HG02759 (cell line): ENCODE measurements at regions not wholly inside any gene's neighbourhood (a gene's known extent, or its start where the extent isn't known, plus 50 kb on each side); places are given as distances from the start of the nearest gene placed in this dataset.

Experiments used
- ATAC-seq: cut with Tn5 transposase; IDR thresholded peaks from one replicate; pipeline ENCODE4 v1.9.1; 2021; ENCODE audit warnings: mild to moderate bottlenecking, moderate library complexity; ENCODE audit not compliant: unreplicated experiment

DNA sequence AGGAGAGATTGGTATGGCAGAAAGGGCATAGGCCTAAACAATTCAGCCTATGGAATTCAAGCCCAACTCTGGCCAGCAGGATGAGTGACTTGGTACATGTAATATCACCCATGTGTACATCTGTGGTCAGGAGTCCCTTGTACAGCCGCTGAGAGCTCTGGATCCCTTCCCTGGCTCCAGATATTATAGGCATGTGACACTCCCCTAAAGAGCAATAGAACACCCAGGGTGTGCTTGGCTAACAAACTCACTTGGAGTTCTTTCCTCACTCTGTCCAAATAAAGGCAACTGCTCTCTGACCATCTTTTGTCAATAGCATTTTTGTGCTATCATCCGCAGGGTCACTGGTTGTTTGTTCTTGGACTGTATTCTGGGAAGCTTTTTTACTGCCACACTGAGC is 197.4 kb upstream of the NCKAP5 start:
- no peak for ATAC-seq

DNA sequence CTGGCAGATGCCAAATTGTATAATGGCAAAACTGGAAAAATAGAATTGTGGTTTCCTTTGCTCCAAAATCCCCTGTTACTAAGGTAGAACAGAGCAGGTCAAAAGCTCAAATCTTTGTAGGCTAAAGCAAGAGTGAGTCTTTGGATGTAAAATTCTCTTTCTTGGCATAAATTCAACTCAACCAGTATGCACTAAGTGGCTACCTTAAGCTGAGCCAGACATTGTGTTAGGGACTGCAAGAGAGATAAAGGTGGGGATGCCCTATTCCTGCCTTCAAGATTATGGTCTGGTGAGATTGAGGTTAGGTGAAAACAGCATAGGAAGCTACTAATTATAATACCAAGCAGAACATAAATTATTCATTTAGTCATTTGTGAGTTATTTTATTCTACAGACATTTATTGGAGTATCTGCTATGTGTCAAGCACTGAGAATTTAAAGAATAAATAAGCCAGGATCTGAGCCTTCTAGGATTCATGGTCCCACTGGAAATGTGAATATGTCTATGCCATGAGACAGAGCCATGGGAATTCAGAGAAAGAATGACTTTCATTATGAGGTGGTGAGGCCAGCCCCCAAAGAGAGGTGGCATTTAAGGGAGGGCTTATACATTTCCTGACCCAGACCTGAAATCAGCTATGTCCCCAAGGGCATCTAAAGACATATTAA is 198.0 kb upstream of the NCKAP5 start:
- ATAC-seq: no peak

DNA sequence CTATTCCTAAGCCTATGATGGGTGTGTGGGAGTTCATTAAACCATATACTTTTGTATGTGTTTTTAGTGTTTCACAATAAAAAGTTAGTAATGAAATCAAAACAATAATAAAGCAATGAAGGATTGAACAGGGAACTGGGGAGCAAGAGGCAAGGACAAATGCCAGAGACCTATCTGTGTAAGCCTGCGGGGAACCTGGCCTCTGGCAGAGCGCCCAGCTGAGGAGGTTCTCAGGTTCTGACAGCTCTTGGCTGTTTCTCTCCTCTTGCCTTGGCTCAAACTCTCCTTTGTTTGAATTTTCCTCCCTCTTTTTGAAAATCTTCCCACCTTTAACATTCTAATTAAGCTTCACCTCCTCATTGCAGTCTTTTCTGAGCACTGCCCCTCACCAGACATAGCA is 200.0 kb upstream of the NCKAP5 start:
- ATAC-seq: no peak

DNA sequence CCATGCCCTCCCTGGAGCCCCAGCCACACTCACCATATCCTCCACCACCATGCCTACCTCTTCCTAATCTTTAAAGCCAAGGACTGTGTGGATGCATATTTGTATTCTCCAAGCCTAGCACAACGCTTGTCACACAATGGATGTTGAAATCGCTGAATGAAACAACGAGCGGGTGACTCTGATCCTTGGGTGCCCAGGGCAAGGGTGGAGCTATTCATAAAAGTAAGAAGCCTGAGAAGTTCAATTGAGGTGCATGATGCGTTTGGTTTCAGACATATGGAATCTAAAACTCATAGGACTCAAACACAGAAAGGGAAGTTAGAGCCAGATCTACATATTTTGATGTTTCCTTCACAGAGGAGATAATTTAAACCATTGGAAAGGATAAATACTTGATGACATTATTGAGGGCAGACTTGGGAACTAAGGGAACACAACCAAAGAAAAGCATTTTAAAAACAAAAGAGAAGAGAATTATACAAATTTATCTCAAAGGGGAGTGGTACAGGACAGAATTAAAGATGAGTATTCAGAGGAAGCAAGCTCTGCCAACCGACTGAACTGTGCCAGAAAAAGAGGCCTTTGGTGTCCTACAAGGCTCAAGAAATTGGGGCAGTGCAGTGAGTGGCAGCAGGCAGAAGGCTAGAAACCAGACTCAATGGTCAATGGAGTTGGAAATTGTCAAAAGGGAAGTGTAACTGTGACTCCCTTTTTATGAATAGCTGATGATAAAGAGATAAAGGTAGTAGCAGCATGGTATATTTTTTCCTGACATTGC is 200.6 kb upstream of the NCKAP5 start:
- ATAC-seq: no peak

DNA sequence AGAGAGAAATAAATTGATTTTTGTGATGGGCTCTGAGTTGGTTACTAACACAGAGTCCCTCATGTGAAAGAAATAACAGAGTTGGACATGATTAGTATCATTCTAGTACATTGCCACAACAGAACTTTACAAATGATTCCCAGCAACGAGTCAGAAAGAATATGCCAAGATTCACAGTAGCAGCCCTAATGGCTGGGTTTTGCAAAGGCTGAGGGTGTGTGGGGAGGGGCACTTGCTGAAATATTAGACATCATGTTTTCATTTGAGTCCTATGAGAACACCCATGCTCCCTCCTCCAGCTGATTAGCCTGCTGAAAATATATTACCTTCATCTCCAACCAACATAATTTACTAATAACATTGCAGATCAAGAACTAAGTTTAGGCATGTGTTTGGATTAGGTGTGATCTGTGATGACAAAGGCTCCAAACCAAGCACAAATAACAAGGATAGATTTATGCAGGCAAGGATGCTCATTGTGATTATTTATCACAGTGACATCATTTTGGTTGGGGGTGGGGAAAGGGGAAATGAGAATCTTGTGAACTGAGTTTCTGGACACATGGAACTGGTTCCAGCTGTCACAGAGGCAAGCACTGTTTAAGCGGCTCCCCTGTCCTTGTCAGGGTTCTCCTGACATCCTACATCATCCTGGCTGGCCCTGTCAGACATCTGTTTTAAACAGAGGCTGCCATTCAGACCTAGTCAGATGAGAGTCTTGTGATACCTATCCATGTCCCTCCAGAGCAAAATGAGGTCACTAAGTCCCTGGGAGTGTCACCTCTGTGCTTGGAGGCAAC is 205.8 kb upstream of the NCKAP5 start:
- no peak for ATAC-seq

DNA sequence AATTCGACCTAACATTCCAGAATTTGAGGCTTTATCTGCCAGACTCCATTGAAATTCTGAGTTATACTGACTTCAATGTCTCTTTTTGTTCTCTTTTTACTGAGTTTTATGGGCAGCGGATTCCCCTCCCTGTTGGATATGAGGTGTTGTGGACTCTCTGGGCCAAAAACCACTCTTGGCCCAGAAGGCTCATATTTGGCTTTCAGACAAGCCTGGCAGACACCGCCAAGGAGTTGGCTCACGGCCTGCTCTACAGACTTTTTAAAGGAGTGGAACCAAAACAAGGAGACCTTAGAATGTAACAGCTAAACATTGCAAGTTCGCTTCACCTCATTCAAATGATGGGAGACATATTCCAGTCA is 206.4 kb upstream of the NCKAP5 start:
- ATAC-seq: no peak

DNA sequence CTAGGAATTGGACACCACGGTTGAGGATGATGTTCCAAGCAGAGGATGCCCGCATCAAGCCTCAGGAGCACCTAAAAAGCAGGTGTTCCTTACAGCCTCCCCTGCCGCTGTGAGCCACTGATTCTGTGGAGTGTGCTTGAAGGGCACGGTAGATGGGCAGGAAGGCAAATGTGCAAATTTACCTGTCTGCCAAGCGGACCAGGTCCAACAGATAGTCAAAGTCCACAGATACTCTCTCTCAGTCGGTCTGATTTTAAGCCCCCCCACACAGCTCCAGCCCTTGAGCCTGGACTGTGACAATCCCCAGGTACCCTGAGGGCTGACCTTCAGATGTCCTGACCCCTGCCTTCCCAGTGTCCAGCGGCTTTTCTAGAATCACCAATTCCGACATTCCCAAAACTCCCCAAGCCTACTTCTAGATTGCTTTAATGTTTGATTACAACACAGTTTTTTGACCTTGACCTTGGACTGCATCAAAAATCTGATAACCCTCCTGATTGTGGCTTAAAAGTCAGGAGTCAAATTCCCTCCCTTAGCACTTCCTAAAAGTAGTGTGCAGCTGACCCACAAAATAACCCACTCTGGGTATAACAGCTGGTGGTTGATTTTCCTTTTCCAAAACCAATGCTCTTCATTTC is 208.8 kb upstream of the NCKAP5 start:
- ATAC-seq: no peak

DNA sequence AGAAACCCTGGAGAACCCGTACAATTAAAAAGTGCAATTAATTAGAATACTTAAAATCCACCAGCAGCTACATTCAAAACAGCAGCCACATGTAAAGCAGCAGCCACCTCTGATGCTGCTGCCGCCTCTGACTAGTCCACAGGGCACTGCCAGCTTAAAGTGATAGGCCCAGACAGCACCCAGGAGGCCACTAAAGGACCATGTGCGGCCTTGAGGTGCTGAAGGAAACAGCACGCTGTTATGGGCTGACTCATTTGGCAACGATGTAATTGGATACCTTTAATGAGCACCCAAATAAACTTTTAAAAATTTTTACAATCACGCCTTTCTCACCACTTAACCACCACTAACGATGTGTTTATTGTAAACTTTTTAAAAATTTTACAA is 209.3 kb upstream of the NCKAP5 start:
- ATAC-seq: no peak

DNA sequence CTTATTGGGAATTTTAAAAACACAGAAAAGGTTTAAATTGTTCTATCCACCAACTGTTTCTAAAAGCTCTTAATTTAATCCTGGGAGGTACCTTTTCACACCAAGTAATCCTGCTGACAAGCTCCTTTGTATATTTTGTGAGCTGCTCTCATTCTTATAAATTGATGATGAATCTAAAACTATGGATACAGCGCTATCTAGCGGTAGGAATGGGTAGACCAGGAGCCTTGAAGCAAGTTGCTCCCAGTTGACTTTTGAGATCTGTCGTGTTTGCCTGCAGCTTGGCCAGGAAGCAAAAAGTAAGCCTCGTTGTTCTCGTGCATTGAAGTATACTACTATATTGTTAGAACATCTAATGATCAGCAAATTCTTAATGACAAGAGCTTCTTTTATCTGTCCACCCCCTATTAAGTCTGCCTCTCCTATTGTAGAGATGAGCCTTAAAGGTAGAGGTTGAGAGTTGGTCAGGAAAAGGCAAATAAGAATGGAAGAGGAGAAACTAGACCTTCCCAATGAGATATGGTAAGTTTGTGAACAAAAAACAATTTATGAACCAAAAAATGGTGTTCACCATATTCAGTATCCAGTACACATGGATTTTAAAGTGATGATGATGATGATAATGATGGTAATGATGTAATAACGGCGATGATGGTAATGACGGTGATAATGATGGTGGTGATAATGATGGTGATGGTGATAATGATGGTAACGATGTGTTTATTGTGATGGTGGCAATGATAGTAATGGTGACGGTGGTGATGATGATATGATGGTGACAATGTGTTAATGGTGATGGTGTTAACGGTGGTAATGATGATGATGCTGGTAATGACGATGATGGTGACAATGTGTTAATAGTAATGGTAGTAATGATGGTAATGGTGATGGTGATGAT is 212.1 kb upstream of the NCKAP5 start:
- no peak for ATAC-seq

DNA sequence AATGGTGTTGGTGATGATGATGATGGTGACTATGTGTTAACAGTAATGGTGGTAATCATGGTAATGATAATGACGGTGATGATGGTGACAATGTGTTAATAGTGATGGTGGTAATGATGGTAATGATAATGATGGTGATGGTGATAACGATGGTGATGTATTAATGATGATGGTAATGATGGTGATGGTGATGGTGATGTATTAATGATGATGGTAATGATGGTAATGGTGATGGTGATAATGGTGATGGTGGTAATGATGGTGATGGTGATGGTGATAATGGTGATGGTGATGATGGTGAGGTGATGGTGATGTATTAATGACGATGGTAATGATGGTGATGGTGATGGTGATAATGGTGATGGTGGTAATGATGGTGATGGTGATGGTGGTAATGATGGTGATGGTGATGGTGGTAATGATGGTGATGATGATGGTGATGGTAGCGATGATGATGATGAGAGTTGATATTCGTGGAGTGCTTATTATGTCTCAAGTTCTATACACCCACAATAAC is 212.8 kb upstream of the NCKAP5 start:
- ATAC-seq: no peak

DNA sequence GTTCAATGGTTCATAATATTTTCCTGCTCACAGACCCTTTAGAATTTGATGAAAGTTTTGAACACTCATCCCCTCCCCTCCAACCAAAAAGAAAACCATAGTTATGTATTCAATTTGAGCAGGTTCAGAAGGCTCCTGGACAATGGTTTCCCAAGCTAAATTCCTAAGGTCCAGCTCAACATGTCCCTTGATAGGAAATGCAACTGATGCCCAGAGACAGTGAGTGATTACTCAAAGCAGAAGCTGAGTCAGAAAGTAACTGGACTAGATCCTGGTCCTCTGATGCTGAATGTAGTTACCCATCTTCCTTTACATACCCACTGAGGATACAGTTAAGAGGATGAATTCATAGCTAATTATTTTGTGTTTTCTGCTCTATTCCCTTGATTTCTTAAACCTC is 218.9 kb upstream of the NCKAP5 start:
- ATAC-seq: no peak

DNA sequence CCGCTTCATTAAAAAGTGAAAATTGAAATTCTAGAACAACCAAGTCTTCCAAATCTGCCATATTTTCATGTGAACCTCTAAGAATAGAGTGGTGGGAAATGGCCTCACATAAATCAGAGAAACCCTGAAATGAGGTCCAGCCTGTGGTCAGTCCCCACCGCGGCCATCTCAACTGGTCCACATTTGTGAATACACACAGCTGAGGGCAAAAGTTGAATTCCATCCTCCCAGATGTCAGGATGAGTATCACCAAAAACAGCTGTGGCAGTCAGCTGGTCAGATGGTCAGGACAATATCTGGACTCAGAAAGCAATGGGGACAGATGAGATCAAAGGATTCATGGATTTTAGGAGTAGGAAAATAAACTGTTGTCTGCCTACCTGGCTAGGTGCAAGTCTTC is 219.4 kb upstream of the NCKAP5 start:
- no peak for ATAC-seq

DNA sequence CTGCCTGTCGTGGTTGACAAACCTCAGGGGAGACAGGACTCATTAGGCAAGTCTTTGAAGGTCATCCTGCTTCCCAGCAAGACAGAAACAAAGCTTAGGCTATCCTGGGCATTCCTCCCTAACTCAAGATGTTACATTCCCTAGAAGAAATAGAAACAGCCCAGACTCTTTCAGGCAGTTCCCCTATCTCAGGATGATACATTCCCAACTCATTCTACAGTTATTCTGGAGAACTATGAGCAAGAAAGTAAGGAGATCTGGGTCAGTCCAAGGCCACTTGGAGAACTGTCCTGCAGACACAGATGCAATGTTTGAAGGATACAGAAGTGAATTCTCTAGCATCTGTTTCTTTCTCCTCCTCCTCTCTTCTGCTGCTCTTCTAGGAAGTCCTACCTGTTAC is 220.1 kb upstream of the NCKAP5 start:
- ATAC-seq: no peak

DNA sequence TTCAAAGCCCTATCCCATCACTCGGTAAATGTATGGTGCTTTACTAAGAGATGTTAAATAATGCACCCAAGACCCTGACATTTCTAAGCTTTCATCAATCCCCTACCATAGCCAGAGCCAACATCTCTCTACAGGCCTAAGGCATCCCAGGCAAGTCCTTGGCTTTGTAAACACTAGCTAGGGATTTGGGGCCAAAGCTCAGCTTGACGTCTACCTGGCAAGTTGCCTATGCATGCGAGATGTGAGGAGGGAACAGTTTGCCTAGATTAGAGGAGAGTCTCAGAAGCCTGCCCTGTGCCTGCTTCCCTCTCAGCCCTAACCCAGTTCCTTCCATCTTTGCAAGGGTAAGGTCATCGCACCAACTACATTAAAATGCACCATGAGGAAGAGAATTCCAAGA is 221.5 kb upstream of the NCKAP5 start:
- ATAC-seq: no peak

DNA sequence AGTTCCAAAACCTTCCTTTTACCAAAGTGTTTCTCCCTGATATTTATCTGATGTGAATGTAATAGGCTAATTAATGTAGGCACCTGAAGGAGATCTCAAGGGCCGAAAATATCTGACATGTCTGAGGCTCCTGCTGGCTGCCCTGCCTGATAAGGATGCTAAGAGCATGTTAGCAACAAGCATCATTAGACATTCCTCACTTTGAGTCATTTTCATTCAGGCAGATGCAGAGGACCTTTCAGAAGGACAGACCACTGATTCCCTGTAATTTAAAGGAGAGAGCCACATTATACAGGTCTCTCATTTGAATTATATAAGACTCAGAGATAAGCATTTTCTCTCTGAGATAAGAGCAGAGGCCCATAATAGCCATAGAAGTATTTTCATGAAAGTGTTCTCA is 222.4 kb upstream of the NCKAP5 start:
- ATAC-seq: no peak

DNA sequence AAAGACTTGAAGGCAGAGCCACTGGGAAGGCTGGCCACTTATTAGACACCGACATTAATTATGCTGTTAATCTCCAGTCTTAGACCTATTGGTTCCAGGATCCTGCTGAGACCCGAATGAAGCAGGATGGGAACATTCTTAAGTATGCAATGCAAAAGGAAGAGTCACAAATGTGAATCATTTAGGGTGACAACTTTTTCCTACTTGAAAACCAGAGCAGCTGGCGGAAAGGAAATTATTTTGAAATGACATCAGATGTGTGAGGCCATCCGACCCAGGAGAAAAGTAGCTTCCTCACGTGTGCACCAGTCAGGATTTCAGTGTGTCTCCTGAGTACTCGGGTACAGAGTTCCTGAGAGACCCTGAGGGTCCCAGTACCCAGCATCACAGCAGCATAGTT is 222.9 kb upstream of the NCKAP5 start:
- no peak for ATAC-seq

DNA sequence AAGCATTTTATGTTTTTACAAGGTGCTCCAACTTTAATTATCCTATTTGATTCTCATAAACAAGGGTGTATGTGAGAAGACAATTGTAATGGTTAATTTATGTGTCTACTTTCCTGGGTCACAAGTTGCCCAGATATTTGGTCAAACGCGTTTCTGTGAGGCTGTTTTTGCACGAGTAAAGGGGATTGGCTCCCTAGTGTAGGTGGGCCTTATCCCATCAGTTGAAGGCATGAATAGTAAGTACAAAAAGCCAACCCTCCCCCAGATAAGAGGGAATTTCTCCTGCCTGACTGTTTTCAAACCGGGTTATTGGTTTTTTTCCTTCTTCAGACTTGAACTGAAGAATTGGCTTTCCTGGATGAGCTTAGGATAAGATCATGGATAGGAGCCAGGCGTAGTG is 224.0 kb upstream of the NCKAP5 start:
- ATAC-seq: no peak

DNA sequence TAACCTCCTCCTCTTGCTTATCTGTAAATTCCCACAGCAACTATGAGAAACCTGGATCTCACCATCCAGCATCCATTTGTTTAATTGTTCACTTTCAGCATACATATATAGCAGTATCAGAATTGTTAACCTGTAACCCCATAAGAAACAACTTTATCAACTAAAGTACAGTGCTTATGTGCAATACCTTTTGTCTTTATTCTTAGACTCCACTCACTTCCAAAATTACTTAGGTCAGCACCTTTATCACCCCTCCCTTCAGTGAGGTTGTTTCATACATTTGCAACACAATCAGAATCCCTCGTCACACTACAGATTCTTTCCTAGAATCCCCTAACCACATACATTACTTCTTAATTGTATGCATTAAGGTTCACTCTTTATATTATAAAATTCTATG is 225.9 kb upstream of the NCKAP5 start:
- ATAC-seq: no peak

DNA sequence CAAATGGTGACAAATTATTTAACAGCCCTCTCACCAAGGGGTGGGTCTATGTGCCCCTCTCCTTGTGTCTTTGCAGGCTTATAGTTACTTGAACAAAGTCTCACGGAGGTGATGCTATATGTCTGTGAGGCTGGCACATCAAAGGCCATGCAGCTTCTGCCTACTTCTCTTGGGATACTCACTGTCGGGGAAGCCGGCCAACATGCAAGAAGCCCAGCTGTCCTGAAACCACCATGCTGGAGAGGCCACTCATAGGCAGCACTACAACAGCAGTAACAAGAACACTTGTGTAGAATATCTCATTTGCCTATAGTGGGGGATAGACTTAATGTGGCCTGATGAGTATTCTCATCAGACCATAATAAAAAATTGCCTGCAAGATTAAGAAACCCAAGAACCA is 233.7 kb upstream of the NCKAP5 start:
- ATAC-seq: no peak

DNA sequence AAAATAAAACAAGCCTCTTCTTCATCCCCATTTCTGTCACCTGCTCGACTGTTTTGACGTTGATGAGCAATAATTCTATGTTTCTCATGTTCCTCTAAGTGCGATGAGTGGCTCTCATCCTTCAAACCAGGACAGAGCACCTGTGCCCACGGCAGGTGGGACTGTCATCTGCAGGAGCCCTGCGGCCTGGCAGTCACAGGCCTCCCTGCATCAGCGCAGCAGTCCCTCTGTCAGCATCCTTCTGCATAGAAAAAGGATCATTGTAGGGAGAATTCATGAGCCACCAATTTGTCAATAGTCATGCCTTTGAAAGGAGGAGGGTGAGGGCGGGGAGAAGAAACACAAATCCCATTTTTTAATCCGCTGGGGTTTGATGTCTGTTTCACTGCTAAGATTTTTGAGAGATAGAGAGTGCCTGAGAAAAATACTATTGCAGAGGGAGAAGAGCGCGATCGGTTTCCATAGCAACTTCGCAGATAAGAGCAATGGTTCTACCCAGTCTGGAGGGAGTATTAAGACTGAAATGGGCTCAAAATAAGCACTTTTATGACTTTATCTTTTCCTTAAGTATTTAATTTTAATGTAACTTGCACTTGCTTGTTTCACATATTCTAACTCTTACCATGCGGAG is 234.3 kb upstream of the NCKAP5 start:
- ATAC-seq: no peak
